Superior temporal gyrus (tissue), 1 donor: ENCODE measurements at regions not wholly inside any gene's neighbourhood (a gene's known extent, or its start where the extent isn't known, plus 50 kb on each side); places are given as distances from the start of the nearest gene placed in this dataset.

Experiments
- DNase-seq: peaks from one replicate; pipeline ENCODE4 v3.0.0-alpha.2; 2016; ENCODE audit errors: extremely low spot score

DNA sequence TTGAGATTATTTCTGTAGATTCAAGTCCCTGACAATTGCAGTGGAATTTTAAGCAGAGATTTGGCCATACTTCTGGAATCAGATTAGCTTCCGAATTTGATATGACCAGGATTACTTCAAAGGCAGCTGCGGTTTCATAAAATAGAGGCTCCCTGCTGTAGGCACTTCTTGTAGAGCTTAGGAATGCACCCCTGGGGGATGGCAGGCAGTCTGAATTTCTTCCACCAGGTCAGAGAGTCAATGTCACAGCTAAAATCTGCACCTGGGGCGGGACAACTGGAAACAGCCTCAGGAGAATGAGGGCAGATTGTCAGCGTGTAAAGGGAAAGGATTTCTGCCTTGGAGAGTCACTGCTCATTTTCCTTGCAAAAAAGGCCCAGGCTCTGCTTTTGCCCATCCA is 182.6 kb downstream of the ARRDC4 start:
- DNase-seq: no peak

GRCh38 chr15:98144388-98144787 is 183.9 kb downstream of the ARRDC4 start:
- DNase-seq: no peak

DNA sequence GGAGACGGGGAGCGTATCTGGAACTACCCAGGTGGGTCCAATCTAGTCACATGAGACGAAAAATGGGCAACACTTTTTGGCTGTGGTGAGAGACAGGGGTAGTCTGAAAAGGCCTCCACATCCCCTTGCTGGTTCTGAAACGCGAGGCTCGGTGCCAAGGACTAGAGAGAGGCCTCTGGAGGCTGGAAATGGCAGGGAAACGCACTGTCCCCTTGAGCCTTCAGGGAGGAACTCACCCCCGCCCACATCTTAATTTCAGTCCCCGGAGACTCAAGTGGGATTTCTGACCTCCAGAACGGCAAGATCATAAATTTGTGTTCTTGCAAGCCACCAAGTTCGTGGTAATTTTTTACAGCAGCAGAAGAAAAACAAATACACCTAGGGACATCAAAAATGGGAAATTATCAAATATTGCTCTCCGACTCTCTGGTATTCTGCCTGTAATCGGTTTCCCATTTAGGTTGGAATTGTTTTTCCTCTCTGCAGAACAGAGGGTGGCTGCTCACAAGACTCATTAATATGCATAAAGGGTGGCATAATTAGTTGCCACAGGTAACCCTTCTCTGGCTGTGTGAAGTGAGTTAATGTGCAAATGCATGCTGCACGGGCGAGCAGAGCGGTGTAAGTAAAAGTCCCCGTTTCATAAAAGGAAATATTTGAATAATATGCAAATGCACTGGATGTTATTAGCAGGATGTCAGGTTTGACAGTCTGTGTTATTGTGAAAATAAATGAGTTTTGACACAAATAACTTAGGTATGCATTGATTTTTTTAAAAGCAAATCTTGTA is 185.7 kb downstream of the ARRDC4 start:
- DNase-seq: no peak

DNA sequence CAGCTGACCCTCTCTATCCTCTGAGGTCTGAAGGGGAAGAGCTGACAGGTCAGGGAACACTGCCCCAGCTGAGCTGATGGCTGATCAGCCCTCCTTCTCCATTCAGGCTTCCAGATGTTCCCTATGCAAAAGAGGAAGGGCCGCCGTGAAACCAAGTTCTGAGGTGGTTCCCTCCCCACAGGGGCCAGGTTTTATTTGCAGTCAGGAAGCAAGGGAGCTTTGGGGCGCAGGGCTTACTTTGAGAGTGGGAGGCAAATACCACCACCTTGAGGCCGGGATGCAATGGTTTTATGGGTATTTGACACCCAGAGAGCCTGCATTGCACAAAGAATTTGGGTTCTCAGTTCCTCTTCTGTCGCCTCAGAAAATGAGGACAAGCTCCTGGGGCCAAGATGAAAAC is 186.9 kb downstream of the ARRDC4 start:
- no peak for DNase-seq

DNA sequence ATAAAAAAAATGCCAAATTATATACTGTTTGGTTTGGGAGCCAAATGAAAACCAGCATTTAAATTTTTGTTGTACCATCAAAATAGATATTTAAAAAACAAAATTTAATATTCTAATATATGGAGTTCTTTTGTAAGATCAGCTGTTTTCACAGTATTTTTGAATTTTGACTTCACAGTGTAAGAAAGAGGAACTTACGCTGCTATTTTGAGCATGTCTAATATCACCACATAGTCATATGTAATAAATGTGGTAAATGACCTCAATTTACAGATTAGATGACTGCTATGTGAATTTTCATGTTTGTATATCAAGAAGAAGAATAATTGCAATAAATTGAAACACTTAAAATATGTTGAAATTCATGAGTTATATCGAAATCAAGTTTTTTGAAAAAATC is 189.6 kb downstream of the ARRDC4 start:
- no peak for DNase-seq

GRCh38 chr15:98150536-98150935 is 190.0 kb downstream of the ARRDC4 start:
- no peak for DNase-seq

- DNase-seq: no peak
Measured at GRCh38 chr15:98151096-98151495, 190.6 kb downstream of the ARRDC4 start.

GRCh38 chr15:98152156-98152555 is 191.7 kb downstream of the ARRDC4 start:
- DNase-seq: no peak

DNA sequence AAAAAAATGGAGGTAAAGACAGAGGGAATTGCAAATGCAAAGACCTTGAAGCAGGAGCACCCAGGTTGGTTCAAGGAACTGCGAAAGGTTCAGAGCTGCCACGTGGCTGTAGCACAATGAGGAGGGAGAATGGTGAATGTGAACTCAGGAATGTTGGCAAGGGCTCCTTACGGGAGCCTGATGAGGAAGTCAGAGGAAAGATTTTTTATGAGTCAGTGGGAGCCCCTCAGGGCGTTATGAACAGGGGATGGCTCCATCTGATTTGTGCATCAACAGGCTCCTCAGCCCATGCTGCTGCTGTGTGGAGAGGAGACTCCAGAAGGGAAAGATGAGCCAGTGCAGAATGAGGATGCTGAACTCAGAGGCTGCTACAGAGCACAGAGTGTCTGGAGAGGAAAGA is 194.4 kb downstream of the ARRDC4 start:
- no peak for DNase-seq

DNA sequence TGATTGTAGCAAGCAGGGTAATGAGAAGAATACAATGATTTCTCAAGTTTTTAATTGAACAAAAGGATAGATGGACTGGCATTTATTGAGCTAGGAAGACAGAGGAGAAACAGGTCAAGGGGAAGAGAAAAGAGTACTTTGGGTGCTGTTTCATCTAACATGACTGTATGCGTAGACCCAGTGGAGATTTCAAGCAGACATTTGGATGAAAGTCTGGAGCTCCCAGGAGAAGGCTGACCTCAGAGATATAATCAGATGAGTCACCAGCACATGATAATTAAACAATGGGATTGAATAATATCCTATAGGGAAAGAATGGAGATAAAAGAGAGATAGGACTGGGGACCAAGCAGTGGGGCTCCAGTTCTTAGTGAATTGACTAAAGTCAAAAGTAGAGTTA is 194.9 kb downstream of the ARRDC4 start:
- no peak for DNase-seq

DNA sequence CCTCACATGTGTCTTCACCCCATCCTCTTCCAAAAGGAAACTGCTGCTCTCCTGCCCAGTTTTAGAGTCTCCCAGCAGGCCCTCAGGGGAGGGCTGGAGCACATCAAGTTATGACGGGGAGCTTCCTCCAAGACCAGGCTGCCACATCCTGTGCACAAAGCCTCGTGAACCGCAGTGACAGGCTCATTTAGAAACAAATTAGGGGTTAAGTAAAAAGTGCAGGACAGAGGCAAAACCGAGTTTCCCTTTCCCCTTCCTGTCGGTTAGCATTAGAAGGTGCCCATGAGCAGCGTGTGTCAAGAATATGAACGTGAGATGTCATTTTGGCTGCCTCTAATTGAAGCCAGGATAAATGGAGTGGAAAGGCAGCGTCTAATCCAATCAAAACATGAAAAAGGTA is 199.7 kb downstream of the ARRDC4 start:
- DNase-seq: no peak

GRCh38 chr15:98163319-98164045 is 203.0 kb downstream of the ARRDC4 start:
- DNase-seq: no peak

- DNase-seq: no peak
Measured at GRCh38 chr15:98164571-98164970, 204.1 kb downstream of the ARRDC4 start.

GRCh38 chr15:98164986-98165385 is 204.5 kb downstream of the ARRDC4 start:
- DNase-seq: no peak

- no peak for DNase-seq
Measured at GRCh38 chr15:98167722-98168268, 207.3 kb downstream of the ARRDC4 start.

DNA sequence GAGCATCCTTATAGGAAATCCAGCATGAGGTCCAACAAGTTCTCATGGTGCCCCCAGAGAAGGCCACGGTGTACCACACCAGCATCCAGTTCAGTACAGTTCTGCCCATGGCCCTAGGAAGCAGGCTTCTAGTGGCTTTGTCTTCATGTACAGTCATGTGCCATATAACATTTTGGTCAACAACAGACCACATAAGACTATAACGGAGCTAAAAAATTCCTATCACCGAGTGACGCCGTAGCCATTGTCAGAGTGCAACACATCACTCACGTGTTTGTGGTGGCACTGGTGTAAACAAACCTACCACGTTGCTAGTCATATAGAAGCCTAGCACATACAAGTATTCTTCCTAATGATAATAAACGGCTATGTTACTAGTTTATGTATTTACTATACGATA is 209.0 kb downstream of the ARRDC4 start:
- DNase-seq: no peak

- no peak for DNase-seq
Measured at GRCh38 chr15:98174286-98174685, 213.8 kb downstream of the ARRDC4 start.

GRCh38 chr15:98174841-98175240 is 214.3 kb downstream of the ARRDC4 start:
- DNase-seq: no peak

DNA sequence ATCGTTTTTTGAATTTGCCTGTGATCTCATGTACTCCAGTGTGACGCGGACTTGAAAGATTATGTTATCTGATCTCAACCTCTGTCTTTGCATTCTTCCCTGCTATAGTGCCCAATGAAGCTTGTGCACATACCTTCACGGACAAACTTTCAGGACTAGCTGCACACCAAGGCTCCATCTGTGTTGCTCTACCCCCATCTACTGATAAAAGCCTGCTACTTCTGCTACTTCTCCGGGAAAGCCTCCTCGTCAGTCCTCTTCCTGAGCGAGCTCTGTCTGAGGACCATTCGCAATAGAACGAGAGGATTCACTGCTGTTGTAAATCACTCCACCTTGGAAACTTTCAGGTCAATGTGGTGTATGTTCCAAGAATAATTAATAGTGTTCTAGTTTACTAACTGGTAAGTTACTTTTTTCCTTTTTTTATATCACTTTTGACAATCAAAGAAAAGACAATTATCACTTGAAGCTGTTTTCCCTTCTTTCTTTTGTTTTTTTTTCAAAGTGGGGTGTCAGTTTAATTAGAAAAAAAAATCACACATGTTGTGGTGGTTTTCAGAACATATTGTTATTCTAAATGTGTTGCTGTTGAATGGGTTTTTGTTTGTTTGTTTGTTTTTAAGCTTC is 217.6 kb downstream of the ARRDC4 start:
- DNase-seq: peak; percentile 81

GRCh38 chr15:98178861-98179260 is 218.4 kb downstream of the ARRDC4 start:
- DNase-seq: no peak

- no peak for DNase-seq
Measured at GRCh38 chr15:98187549-98187948, 227.0 kb downstream of the ARRDC4 start.

DNA sequence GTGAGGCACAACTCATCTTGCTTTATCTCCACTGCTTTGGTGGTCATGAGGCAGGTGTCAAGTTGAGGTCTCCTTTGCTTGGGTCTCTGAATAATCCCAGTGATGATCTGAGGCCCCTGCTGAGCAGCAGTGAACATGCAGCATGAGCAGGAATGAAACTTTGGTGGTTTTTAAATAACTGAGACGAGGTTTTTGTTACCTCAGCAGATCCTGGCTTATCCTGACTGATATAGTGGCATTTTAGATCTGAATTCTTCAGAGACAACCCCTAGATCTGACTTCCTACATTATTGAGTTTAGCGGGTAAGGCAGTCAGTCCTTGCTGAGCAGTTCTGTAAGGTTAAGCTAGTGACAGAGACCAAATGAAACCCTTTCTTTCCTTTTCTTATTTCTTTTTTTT is 230.4 kb downstream of the ARRDC4 start:
- no peak for DNase-seq

DNA sequence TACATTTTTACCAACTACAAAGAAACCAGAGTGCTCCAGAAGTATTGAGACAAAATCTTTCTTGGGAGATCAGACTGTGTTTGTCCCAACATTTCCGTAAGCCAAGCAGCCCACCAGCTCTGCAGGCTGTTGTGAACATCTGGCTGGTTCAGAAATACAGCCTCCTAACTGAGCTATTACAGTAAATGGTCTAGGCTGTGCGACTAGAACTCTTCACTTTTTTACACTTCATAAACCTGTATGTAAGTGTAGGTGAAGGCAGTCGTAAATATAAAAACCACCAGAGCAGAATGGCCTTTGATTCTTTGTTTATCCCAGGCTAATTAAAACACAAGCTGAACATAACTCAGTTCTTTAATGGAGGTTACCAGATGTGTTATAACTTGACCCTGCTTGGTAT is 235.3 kb downstream of the ARRDC4 start:
- no peak for DNase-seq
